ENCODE measurements at regions not wholly inside any gene's neighbourhood (a gene's known extent, or its start where the extent isn't known, plus 50 kb on each side); places are given as distances from the start of the nearest gene placed in this dataset.
"Not testable (repeated sequence)": the region's sequence is repeated elsewhere in the genome, so short reads cannot be mapped to it uniquely, and the experiment has no call there.

- H3K4me3 ChIP-seq (ENCODE audit: low read length): no peak overlapping the region
- no peak overlapping the region for H3K4me2 ChIP-seq (ENCODE audit: low read length)
- H3K36me3 ChIP-seq (replicated peaks; ENCODE audit: low read depth, low read length): peaks cover 4% of the 10 kb centered on the region
- H3K27me3 ChIP-seq (ENCODE audit: low read depth, low read length): no peaks in the 10 kb centered on the region
- H3K4me1 ChIP-seq (ENCODE audit: low read length): no peaks in the 10 kb centered on the region
- H3K9me3 ChIP-seq (ENCODE audit: insufficient read depth, low read length): no peaks in the 10 kb centered on the region; the same call in 1 of the 2 replicates
- no peak for TF ChIP-seq EZH2phosphoT487 (IDR thresholded peaks at IDR 0.05; ENCODE audit: low read depth)
- no peak for TF ChIP-seq CTCF (IDR thresholded peaks at IDR 0.05; ENCODE audit: low read depth, low read length)
- H3K79me2 ChIP-seq (ENCODE audit: low read length): no peaks in the 10 kb centered on the region
- no peak overlapping the region for H3K9ac ChIP-seq (ENCODE audit: low read length)
- H4K20me1 ChIP-seq (ENCODE audit: insufficient read depth, low read length): no peaks in the 10 kb centered on the region
- no peak overlapping the region for H2AFZ ChIP-seq (ENCODE audit: low read depth, low read length)
- no peak overlapping the region for H3K27ac ChIP-seq (ENCODE audit: low read length)
Measured at GRCh38 chr13:90510319-90510718, 837.2 kb upstream of the MIR17HG start.

- TF ChIP-seq EZH2phosphoT487 (IDR thresholded peaks at IDR 0.05; ENCODE audit: low read depth) (no peak), CTCF (IDR thresholded peaks at IDR 0.05; ENCODE audit: low read depth, low read length) (no peak)
- no peak overlapping the region for H3K9ac ChIP-seq (ENCODE audit: low read length)
- no peaks in the 10 kb centered on the region for H3K27me3 ChIP-seq (ENCODE audit: low read depth, low read length)
- no peaks in the 10 kb centered on the region for H4K20me1 ChIP-seq (ENCODE audit: insufficient read depth, low read length)
- H3K27ac ChIP-seq (ENCODE audit: low read length): no peak overlapping the region
- no peak overlapping the region for H2AFZ ChIP-seq (ENCODE audit: low read depth, low read length)
- no peak overlapping the region for H3K4me3 ChIP-seq (ENCODE audit: low read length)
- H3K4me1 ChIP-seq (ENCODE audit: low read length): no peaks in the 10 kb centered on the region
- no peaks in the 10 kb centered on the region for H3K79me2 ChIP-seq (ENCODE audit: low read length)
- H3K36me3 ChIP-seq (replicated peaks; ENCODE audit: low read depth, low read length): no peaks in the 10 kb centered on the region
- H3K4me2 ChIP-seq (ENCODE audit: low read length): no peak overlapping the region
- no peaks in the 10 kb centered on the region for H3K9me3 ChIP-seq (ENCODE audit: insufficient read depth, low read length)
Measured at GRCh38 chr13:90511903-90512302, 835.6 kb upstream of the MIR17HG start.

GRCh38 chr13:90514712-90515111 is 832.8 kb upstream of the MIR17HG start:
- not testable (repeated sequence) for H3K4me1 ChIP-seq (ENCODE audit: low read length); H3K9ac ChIP-seq (ENCODE audit: low read length); H3K4me3 ChIP-seq (ENCODE audit: low read length); H3K36me3 ChIP-seq (replicated peaks; ENCODE audit: low read depth, low read length); H3K4me2 ChIP-seq (ENCODE audit: low read length); H3K9me3 ChIP-seq (ENCODE audit: insufficient read depth, low read length); H3K27ac ChIP-seq (ENCODE audit: low read length); H4K20me1 ChIP-seq (ENCODE audit: insufficient read depth, low read length); H3K27me3 ChIP-seq (ENCODE audit: low read depth, low read length); H2AFZ ChIP-seq (ENCODE audit: low read depth, low read length); H3K79me2 ChIP-seq (ENCODE audit: low read length)

- Histone ChIP-seq H3K36me3 (replicated peaks; ENCODE audit: low read depth, low read length) (no peaks in the 10 kb centered on the region), H3K4me1 (ENCODE audit: low read length) (no peaks in the 10 kb centered on the region), H3K9ac (ENCODE audit: low read length) (no peak overlapping the region), H3K4me2 (ENCODE audit: low read length) (no peak overlapping the region), H3K9me3 (ENCODE audit: insufficient read depth, low read length) (0 out of 2 replicates have a peak, but pooled peaks cover 13% of the 10 kb centered on the region), H3K27me3 (ENCODE audit: low read depth, low read length) (no peaks in the 10 kb centered on the region), H3K27ac (ENCODE audit: low read length) (no peak overlapping the region), H3K79me2 (ENCODE audit: low read length) (no peaks in the 10 kb centered on the region), H3K4me3 (ENCODE audit: low read length) (no peak overlapping the region), H2AFZ (ENCODE audit: low read depth, low read length) (no peak overlapping the region), H4K20me1 (ENCODE audit: insufficient read depth, low read length) (no peaks in the 10 kb centered on the region)
- TF ChIP-seq CTCF (IDR thresholded peaks at IDR 0.05; ENCODE audit: low read depth, low read length): no peak
- no peak for TF ChIP-seq EZH2phosphoT487 (IDR thresholded peaks at IDR 0.05; ENCODE audit: low read depth)
Measured at GRCh38 chr13:90518417-90518816, 829.1 kb upstream of the MIR17HG start.

- no peaks in the 10 kb centered on the region for H3K4me1 ChIP-seq (ENCODE audit: low read length)
- H3K9ac ChIP-seq (ENCODE audit: low read length): no peak overlapping the region
- no peaks in the 10 kb centered on the region for H3K36me3 ChIP-seq (replicated peaks; ENCODE audit: low read depth, low read length)
- no peak overlapping the region for H3K27ac ChIP-seq (ENCODE audit: low read length)
- no peaks in the 10 kb centered on the region for H3K79me2 ChIP-seq (ENCODE audit: low read length)
- H3K9me3 ChIP-seq (ENCODE audit: insufficient read depth, low read length): 0 out of 2 replicates have a peak, but pooled peaks cover 13% of the 10 kb centered on the region
- no peak overlapping the region for H2AFZ ChIP-seq (ENCODE audit: low read depth, low read length)
- no peak overlapping the region for H3K4me3 ChIP-seq (ENCODE audit: low read length)
- no peaks in the 10 kb centered on the region for H3K27me3 ChIP-seq (ENCODE audit: low read depth, low read length)
- H4K20me1 ChIP-seq (ENCODE audit: insufficient read depth, low read length): no peaks in the 10 kb centered on the region
- TF ChIP-seq EZH2phosphoT487 (IDR thresholded peaks at IDR 0.05; ENCODE audit: low read depth) (no peak), CTCF (IDR thresholded peaks at IDR 0.05; ENCODE audit: low read depth, low read length) (no peak)
- H3K4me2 ChIP-seq (ENCODE audit: low read length): no peak overlapping the region
Measured at GRCh38 chr13:90519157-90519556, 828.3 kb upstream of the MIR17HG start.

Data from OCI-LY3 (cell line).